ENCODE measurements at regions not wholly inside any gene's neighbourhood (a gene's known extent, or its start where the extent isn't known, plus 50 kb on each side); places are given as distances from the start of the nearest gene placed in this dataset.

DNA sequence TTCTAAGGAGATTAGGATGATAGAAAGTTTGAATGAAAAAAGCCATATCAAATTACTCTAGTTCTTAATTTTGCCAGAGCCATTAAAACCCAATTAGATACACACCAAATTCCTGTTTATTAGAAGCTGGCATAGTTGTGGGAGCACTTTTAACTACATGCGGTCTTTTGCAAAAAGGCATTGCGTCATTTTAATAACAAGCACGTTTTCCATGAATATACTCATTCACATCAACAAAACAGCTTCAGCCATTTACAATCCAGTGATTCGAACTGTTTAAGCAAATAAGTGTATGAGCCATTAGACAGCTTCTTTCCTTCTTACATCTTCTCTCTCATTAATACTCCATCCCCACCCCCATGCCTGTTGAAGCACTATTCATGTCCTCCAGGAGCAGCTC, 109.5 kb upstream of the EOLA2 start (continued):
- TF ChIP-seq, protein P1, sequence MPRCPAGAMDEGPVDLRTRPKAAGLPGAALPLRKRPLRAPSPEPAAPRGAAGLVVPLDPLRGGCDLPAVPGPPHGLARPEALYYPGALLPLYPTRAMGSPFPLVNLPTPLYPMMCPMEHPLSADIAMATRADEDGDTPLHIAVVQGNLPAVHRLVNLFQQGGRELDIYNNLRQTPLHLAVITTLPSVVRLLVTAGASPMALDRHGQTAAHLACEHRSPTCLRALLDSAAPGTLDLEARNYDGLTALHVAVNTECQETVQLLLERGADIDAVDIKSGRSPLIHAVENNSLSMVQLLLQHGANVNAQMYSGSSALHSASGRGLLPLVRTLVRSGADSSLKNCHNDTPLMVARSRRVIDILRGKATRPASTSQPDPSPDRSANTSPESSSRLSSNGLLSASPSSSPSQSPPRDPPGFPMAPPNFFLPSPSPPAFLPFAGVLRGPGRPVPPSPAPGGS (IDR thresholded peaks at IDR 0.05; ENCODE audit: borderline replicate concordance, insufficient read depth, low read depth, low read length, poor library complexity, severe bottlenecking), result no peak
- no peak for TF ChIP-seq ZBED1 (IDR thresholded peaks at IDR 0.05; ENCODE audit: borderline replicate concordance)
- TF ChIP-seq BRCA1 (IDR thresholded peaks at IDR 0.05; ENCODE audit: low read depth, low read length), result no peak
- TF ChIP-seq TCF3 (IDR thresholded peaks at IDR 0.05; ENCODE audit: borderline replicate concordance, insufficient read depth, low read depth, low read length), result no peak
- TF ChIP-seq, protein P2, sequence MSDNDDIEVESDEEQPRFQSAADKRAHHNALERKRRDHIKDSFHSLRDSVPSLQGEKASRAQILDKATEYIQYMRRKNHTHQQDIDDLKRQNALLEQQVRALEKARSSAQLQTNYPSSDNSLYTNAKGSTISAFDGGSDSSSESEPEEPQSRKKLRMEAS (IDR thresholded peaks at IDR 0.05; ENCODE audit: low read depth, low read length), result no peak
- TF ChIP-seq CBX5 (IDR thresholded peaks at IDR 0.05; ENCODE audit: low read depth), result no peak
- no peak for TF ChIP-seq SREBF2 (IDR thresholded peaks at IDR 0.05; ENCODE audit: low read length)

DNA sequence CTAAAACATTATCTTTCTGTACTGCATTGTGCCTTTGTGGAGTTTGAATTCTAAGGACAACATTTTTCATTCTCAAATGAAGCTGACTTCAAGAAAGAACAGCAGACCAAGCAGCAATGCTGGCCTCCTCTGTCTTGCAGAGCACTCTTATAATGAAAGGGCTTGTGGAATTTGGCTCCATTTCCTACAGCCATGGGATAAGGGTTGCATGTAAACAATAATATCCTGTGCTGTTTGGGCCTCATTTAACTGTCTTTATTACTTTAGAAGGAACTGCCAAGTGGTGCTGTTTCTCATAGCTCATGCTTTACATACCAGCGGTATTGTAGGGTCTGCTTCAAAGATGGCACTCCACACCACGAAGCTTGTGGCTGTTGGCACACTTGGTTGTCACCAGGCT, 111.4 kb upstream of the EOLA2 start:
- FAIRE-seq (no peak), DNase-seq (ENCODE audit: low read depth, low spot score) (no peak), ATAC-seq (no peak)
- RAD21 ChIA-PET (ENCODE audit: unreplicated experiment), result no interaction called here
- intact Hi-C loops (cut with micrococcal nuclease; ENCODE audit: unreplicated experiment) (loop anchor here (5.0 kb wide), 1 partner anchor 87 kb away; no protein-coding TSS in a partner anchor), in situ Hi-C loops (cut with MboI) (no loop called here)
- Histone ChIP-seq H2AFZ (ENCODE audit: control insufficient read depth, low read depth, low read length) (no peak overlapping the region), H3K9me3 (replicated peaks; ENCODE audit: control insufficient read depth, insufficient read depth, low read length) (no peaks in the 10 kb centered on the region), H3K27me3 (replicated peaks in 1 of 2; ENCODE audit: control insufficient read depth in 2 of 2, insufficient read depth in 2 of 2, low read length in 1 of 2) (no peaks in the 10 kb centered on the region; a peak in 1 of 4 replicates), H3K27ac (ENCODE audit: control insufficient read depth, insufficient read depth) (no peak overlapping the region), H3K36me3 (ENCODE audit: control insufficient read depth in 2 of 2, insufficient read depth in 2 of 2, low read length in 1 of 2) (no peaks in the 10 kb centered on the region), H3K4me3 (no peak overlapping the region), H3K79me2 (ENCODE audit: control insufficient read depth, insufficient read depth, low read length) (no peaks in the 10 kb centered on the region), H4K20me1 (ENCODE audit: control insufficient read depth, insufficient read depth) (no peaks in the 10 kb centered on the region), H3K4me1 (ENCODE audit: control insufficient read depth, insufficient read depth, low read length) (no peaks in the 10 kb centered on the region), H3K4me2 (ENCODE audit: control insufficient read depth, insufficient read depth) (no peak overlapping the region), H3K9ac (ENCODE audit: control insufficient read depth, insufficient read depth, low read length) (no peak overlapping the region)
- BruUV-seq (replicated peaks), result no TSS peak
- POLR2A ChIA-PET, result no interaction called here
- CTCF ChIA-PET, result interaction anchor here (0.7 to 1.4 kb wide), 5 partner anchors 72 to 177 kb away, joined by 3 to 4 read pairs (median 3); no protein-coding TSS in a partner anchor
- WGBS (ENCODE audit: insufficient coverage, insufficient replicate concordance, low lambda C conversion rate, missing lambda C conversion rate), result 20% methylated on average over 2 of the region's 2 CpGs
- SMC1A ChIA-PET (ENCODE audit: uncharacterized antibody, unreplicated experiment), result interaction anchor here (0.6 kb wide), 1 partner anchor 9 kb away, joined by 3 read pairs; no protein-coding TSS in a partner anchor
- TF ChIP-seq, protein P3, sequence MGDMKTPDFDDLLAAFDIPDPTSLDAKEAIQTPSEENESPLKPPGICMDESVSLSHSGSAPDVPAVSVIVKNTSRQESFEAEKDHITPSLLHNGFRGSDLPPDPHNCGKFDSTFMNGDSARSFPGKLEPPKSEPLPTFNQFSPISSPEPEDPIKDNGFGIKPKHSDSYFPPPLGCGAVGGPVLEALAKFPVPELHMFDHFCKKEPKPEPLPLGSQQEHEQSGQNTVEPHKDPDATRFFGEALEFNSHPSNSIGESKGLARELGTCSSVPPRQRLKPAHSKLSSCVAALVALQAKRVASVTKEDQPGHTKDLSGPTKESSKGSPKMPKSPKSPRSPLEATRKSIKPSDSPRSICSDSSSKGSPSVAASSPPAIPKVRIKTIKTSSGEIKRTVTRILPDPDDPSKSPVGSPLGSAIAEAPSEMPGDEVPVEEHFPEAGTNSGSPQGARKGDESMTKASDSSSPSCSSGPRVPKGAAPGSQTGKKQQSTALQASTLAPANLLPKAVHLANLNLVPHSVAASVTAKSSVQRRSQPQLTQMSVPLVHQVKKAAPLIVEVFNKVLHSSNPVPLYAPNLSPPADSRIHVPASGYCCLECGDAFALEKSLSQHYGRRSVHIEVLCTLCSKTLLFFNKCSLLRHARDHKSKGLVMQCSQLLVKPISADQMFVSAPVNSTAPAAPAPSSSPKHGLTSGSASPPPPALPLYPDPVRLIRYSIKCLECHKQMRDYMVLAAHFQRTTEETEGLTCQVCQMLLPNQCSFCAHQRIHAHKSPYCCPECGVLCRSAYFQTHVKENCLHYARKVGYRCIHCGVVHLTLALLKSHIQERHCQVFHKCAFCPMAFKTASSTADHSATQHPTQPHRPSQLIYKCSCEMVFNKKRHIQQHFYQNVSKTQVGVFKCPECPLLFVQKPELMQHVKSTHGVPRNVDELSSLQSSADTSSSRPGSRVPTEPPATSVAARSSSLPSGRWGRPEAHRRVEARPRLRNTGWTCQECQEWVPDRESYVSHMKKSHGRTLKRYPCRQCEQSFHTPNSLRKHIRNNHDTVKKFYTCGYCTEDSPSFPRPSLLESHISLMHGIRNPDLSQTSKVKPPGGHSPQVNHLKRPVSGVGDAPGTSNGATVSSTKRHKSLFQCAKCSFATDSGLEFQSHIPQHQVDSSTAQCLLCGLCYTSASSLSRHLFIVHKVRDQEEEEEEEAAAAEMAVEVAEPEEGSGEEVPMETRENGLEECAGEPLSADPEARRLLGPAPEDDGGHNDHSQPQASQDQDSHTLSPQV (IDR thresholded peaks at IDR 0.05), result no peak
- no peak for TF ChIP-seq NFXL1 (IDR thresholded peaks at IDR 0.05; ENCODE audit: borderline replicate concordance)
- TF ChIP-seq LARP7 (IDR thresholded peaks at IDR 0.05), result no peak
- TF ChIP-seq MXI1 (IDR thresholded peaks at IDR 0.05; ENCODE audit: low read depth, low read length), result no peak
- TF ChIP-seq, protein P4, sequence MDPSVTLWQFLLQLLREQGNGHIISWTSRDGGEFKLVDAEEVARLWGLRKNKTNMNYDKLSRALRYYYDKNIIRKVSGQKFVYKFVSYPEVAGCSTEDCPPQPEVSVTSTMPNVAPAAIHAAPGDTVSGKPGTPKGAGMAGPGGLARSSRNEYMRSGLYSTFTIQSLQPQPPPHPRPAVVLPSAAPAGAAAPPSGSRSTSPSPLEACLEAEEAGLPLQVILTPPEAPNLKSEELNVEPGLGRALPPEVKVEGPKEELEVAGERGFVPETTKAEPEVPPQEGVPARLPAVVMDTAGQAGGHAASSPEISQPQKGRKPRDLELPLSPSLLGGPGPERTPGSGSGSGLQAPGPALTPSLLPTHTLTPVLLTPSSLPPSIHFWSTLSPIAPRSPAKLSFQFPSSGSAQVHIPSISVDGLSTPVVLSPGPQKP (IDR thresholded peaks at IDR 0.05; ENCODE audit: low read depth, low read length), result no peak
- TF ChIP-seq CREB1 (IDR thresholded peaks at IDR 0.05; ENCODE audit: low read depth), result no peak
- no peak for TF ChIP-seq POLR2AphosphoS2 (IDR thresholded peaks at IDR 0.05; ENCODE audit: low read depth, low read length)
- no peak for TF ChIP-seq KAT2A (conservative IDR thresholded peaks at IDR 0.05; ENCODE audit: control insufficient read depth, low read depth, low read length)
- TF ChIP-seq NR2F1 (conservative IDR thresholded peaks at IDR 0.05), result no peak
